IPS-NIHi11 (cell line): ENCODE measurements at regions not wholly inside any gene's neighbourhood (a gene's known extent, or its start where the extent isn't known, plus 50 kb on each side); places are given as distances from the start of the nearest gene placed in this dataset.

Experiments
- DNase-seq: peaks from one replicate; pipeline ENCODE4 v3.0.0; 2012; ENCODE audit warnings: mixed read lengths, low spot score

- DNase-seq: no peak
Observed at GRCh38 chr14:31965735-31966598, 111.1 kb upstream of the ARHGAP5 start.

GRCh38 chr14:31966896-31967668, 110.0 kb upstream of the ARHGAP5 start:
- no peak for DNase-seq

GRCh38 chr14:31967669-31967975, 109.5 kb upstream of the ARHGAP5 start:
- no peak for DNase-seq

- no peak for DNase-seq
Observed at GRCh38 chr14:31968107-31968810, 108.8 kb upstream of the ARHGAP5 start.

GRCh38 chr14:31968956-31969698, 108.0 kb upstream of the ARHGAP5 start:
- no peak for DNase-seq

- DNase-seq: no peak
Observed at GRCh38 chr14:31969699-31970240, 107.3 kb upstream of the ARHGAP5 start.

- no peak for DNase-seq
Observed at GRCh38 chr14:31970744-31971143, 106.4 kb upstream of the ARHGAP5 start.

GRCh38 chr14:31971612-31972011, 105.5 kb upstream of the ARHGAP5 start:
- no peak for DNase-seq

GRCh38 chr14:31977001-31977556, 100.0 kb upstream of the ARHGAP5 start:
- DNase-seq: no peak

GRCh38 chr14:31978423-31978822, 98.7 kb upstream of the ARHGAP5 start:
- no peak for DNase-seq

GRCh38 chr14:31982642-31983041, 94.5 kb upstream of the ARHGAP5 start:
- DNase-seq: no peak

GRCh38 chr14:31986405-31986804, 90.7 kb upstream of the ARHGAP5 start:
- no peak for DNase-seq

GRCh38 chr14:31987721-31988120, 89.4 kb upstream of the ARHGAP5 start:
- DNase-seq: no peak

GRCh38 chr14:31988244-31988643, 88.9 kb upstream of the ARHGAP5 start:
- no peak for DNase-seq

GRCh38 chr14:31990183-31990857, 86.8 kb upstream of the ARHGAP5 start:
- DNase-seq: no peak

GRCh38 chr14:31990926-31991572, 86.1 kb upstream of the ARHGAP5 start:
- DNase-seq: no peak

- DNase-seq: no peak
Observed at GRCh38 chr14:31992011-31992447, 85.1 kb upstream of the ARHGAP5 start.

GRCh38 chr14:31993521-31993951, 83.6 kb upstream of the ARHGAP5 start:
- no peak for DNase-seq

GRCh38 chr14:31994391-31995033, 82.6 kb upstream of the ARHGAP5 start:
- no peak for DNase-seq

GRCh38 chr14:32003585-32003984, 73.5 kb upstream of the ARHGAP5 start:
- no peak for DNase-seq
